ENCODE measurements at regions not wholly inside any gene's neighbourhood (a gene's known extent, or its start where the extent isn't known, plus 50 kb on each side); places are given as distances from the start of the nearest gene placed in this dataset.

DNA sequence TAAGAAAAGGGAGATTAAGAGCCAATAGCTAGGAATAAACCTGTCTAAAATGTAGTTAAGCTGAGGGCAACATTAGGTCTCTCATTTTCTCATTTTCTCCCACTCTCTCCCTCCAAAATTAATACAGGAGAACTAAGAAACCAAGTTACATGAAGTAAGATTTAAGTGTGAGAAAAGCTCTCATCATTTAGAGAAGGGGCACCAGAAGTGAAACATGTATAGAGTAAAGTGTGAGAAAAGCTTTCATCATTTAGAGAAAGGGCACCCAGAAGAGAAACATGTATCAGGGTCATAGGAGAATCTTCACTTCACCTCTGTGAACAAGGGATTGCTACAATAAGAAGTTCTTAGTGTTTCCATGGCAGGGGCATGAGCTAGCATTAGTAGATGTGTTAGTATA, 132.4 kb upstream of the CNTN1 start:
- Histone ChIP-seq H3K27ac (ENCODE audit: low read depth) (no peak overlapping the region), H3K4me2 (no peak overlapping the region), H3K4me3 (no peak overlapping the region), H3K4me1 (ENCODE audit: insufficient read depth) (no peaks in the 10 kb centered on the region), H3K9me2 (ENCODE audit: insufficient read depth) (no peaks in the 10 kb centered on the region), H4K20me1 (replicated peaks; ENCODE audit: insufficient read depth) (no peaks in the 10 kb centered on the region), H2AFZ (no peak overlapping the region), H3K79me2 (replicated peaks; ENCODE audit: insufficient read depth) (no peaks in the 10 kb centered on the region), H3K27me3 (ENCODE audit: insufficient read depth) (no peaks in the 10 kb centered on the region), H3F3A (replicated peaks; ENCODE audit: low read depth) (no peaks in the 10 kb centered on the region), H3K36me3 (ENCODE audit: insufficient read depth) (no peaks in the 10 kb centered on the region)
- TF ChIP-seq EZH2phosphoT487 (IDR thresholded peaks at IDR 0.05; ENCODE audit: unreplicated experiment) = no peak
- TF ChIP-seq, protein P1, sequence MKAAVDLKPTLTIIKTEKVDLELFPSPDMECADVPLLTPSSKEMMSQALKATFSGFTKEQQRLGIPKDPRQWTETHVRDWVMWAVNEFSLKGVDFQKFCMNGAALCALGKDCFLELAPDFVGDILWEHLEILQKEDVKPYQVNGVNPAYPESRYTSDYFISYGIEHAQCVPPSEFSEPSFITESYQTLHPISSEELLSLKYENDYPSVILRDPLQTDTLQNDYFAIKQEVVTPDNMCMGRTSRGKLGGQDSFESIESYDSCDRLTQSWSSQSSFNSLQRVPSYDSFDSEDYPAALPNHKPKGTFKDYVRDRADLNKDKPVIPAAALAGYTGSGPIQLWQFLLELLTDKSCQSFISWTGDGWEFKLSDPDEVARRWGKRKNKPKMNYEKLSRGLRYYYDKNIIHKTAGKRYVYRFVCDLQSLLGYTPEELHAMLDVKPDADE (IDR thresholded peaks at IDR 0.05) = no peak
- no peak for TF ChIP-seq EZH2 (IDR thresholded peaks at IDR 0.05; ENCODE audit: low read depth, unreplicated experiment)
- TF ChIP-seq ZNF114 (CRISPR knock-in tag; IDR thresholded peaks at IDR 0.05) = no peak
- TF ChIP-seq ZNF331 (CRISPR knock-in tag; IDR thresholded peaks at IDR 0.05; ENCODE audit: low read depth) = no peak
- no peak for TF ChIP-seq POLR2AphosphoS5 (IDR thresholded peaks at IDR 0.05; ENCODE audit: low read depth)
- no peak for TF ChIP-seq NANOG (IDR thresholded peaks at IDR 0.05; ENCODE audit: borderline replicate concordance)
- no peak for TF ChIP-seq STAT1 (IDR thresholded peaks at IDR 0.05; ENCODE audit: unreplicated experiment)
- TF ChIP-seq, protein P2, sequence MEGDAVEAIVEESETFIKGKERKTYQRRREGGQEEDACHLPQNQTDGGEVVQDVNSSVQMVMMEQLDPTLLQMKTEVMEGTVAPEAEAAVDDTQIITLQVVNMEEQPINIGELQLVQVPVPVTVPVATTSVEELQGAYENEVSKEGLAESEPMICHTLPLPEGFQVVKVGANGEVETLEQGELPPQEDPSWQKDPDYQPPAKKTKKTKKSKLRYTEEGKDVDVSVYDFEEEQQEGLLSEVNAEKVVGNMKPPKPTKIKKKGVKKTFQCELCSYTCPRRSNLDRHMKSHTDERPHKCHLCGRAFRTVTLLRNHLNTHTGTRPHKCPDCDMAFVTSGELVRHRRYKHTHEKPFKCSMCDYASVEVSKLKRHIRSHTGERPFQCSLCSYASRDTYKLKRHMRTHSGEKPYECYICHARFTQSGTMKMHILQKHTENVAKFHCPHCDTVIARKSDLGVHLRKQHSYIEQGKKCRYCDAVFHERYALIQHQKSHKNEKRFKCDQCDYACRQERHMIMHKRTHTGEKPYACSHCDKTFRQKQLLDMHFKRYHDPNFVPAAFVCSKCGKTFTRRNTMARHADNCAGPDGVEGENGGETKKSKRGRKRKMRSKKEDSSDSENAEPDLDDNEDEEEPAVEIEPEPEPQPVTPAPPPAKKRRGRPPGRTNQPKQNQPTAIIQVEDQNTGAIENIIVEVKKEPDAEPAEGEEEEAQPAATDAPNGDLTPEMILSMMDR (conservative IDR thresholded peaks at IDR 0.05; ENCODE audit: low read depth in 2 of 2) = no peak
- TF ChIP-seq CREB1 (CRISPR knock-in tag; IDR thresholded peaks at IDR 0.05; ENCODE audit: low read depth) = no peak
- H3K4me3 Mint-ChIP-seq = no peak overlapping the region
- ATAC-seq (no peak), DNase-seq (ENCODE audit: low spot score) (no peak)
- H3K27ac Mint-ChIP-seq = no peak overlapping the region
- H3K9me3 Mint-ChIP-seq = no peaks in the 10 kb centered on the region
- H3K36me3 Mint-ChIP-seq (ENCODE audit: low read depth) = no peaks in the 10 kb centered on the region
- no peaks in the 10 kb centered on the region for H3K4me1 Mint-ChIP-seq
- H3K27me3 Mint-ChIP-seq (ENCODE audit: insufficient read depth, low read depth, poor library complexity) = no peaks in the 10 kb centered on the region

DNA sequence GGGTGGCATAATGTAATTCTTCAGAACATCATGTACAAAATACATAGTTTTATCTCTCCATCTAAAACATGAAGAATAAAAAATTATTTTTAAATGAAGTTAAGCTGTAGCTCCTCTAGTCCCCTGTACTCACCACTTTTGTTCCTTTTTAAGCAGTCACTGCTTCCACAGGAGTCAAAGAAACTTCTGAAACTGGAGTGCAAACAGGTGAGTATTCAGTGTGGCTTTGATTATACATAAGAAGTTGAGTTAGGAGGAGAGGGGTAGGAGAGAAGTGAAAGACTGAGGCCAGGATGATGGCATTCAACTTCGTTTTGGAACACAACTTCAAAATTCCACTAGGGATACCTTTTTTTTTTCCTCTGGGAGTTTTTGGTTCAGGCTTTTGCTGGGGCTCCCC, 131.4 kb upstream of the CNTN1 start:
- no peak for DNase-seq (ENCODE audit: low spot score)
- ATAC-seq = no peak
- H3K4me3 ChIP-seq = no peak overlapping the region
- H3K27ac ChIP-seq (ENCODE audit: low read depth) = no peak overlapping the region
- Mint-ChIP-seq H3K36me3 (ENCODE audit: low read depth) (no peaks in the 10 kb centered on the region), H3K27me3 (ENCODE audit: insufficient read depth, low read depth, poor library complexity) (no peaks in the 10 kb centered on the region), H3K9me3 (no peaks in the 10 kb centered on the region), H3K27ac (no peak overlapping the region), H3K4me3 (no peak overlapping the region), H3K4me1 (no peaks in the 10 kb centered on the region)
- no peak overlapping the region for H3K4me2 ChIP-seq
- no peak overlapping the region for H2AFZ ChIP-seq
- no peaks in the 10 kb centered on the region for H3K4me1 ChIP-seq (ENCODE audit: insufficient read depth)
- H3F3A ChIP-seq (replicated peaks; ENCODE audit: low read depth) = no peaks in the 10 kb centered on the region
- H3K9me2 ChIP-seq (ENCODE audit: insufficient read depth) = no peaks in the 10 kb centered on the region
- no peaks in the 10 kb centered on the region for H4K20me1 ChIP-seq (replicated peaks; ENCODE audit: insufficient read depth)
- no peaks in the 10 kb centered on the region for H3K36me3 ChIP-seq (ENCODE audit: insufficient read depth)
- H3K79me2 ChIP-seq (replicated peaks; ENCODE audit: insufficient read depth) = no peaks in the 10 kb centered on the region
- no peaks in the 10 kb centered on the region for H3K27me3 ChIP-seq (ENCODE audit: insufficient read depth)
- TF ChIP-seq EZH2 (IDR thresholded peaks at IDR 0.05; ENCODE audit: low read depth, unreplicated experiment) = no peak
- TF ChIP-seq, protein P1 (IDR thresholded peaks at IDR 0.05) = no peak
- no peak for TF ChIP-seq STAT1 (IDR thresholded peaks at IDR 0.05; ENCODE audit: unreplicated experiment)
- TF ChIP-seq, protein P2 (conservative IDR thresholded peaks at IDR 0.05; ENCODE audit: low read depth in 2 of 2) = no peak
- TF ChIP-seq NANOG (IDR thresholded peaks at IDR 0.05; ENCODE audit: borderline replicate concordance) = no peak
- no peak for TF ChIP-seq ZNF114 (CRISPR knock-in tag; IDR thresholded peaks at IDR 0.05)
- TF ChIP-seq, protein P3, sequence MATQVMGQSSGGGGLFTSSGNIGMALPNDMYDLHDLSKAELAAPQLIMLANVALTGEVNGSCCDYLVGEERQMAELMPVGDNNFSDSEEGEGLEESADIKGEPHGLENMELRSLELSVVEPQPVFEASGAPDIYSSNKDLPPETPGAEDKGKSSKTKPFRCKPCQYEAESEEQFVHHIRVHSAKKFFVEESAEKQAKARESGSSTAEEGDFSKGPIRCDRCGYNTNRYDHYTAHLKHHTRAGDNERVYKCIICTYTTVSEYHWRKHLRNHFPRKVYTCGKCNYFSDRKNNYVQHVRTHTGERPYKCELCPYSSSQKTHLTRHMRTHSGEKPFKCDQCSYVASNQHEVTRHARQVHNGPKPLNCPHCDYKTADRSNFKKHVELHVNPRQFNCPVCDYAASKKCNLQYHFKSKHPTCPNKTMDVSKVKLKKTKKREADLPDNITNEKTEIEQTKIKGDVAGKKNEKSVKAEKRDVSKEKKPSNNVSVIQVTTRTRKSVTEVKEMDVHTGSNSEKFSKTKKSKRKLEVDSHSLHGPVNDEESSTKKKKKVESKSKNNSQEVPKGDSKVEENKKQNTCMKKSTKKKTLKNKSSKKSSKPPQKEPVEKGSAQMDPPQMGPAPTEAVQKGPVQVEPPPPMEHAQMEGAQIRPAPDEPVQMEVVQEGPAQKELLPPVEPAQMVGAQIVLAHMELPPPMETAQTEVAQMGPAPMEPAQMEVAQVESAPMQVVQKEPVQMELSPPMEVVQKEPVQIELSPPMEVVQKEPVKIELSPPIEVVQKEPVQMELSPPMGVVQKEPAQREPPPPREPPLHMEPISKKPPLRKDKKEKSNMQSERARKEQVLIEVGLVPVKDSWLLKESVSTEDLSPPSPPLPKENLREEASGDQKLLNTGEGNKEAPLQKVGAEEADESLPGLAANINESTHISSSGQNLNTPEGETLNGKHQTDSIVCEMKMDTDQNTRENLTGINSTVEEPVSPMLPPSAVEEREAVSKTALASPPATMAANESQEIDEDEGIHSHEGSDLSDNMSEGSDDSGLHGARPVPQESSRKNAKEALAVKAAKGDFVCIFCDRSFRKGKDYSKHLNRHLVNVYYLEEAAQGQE (IDR thresholded peaks at IDR 0.05; ENCODE audit: unreplicated experiment) = no peak
- TF ChIP-seq CREB1 (CRISPR knock-in tag; IDR thresholded peaks at IDR 0.05; ENCODE audit: low read depth) = no peak
- no peak for TF ChIP-seq ZNF331 (CRISPR knock-in tag; IDR thresholded peaks at IDR 0.05; ENCODE audit: low read depth)
- no peak for TF ChIP-seq JUNB (IDR thresholded peaks at IDR 0.05; ENCODE audit: unreplicated experiment)

Measured in GM23338 (cell line).